ENCODE measurements at regions not wholly inside any gene's neighbourhood (a gene's known extent, or its start where the extent isn't known, plus 50 kb on each side); places are given as distances from the start of the nearest gene placed in this dataset.

GRCh38 chr7:436367-437128, 83.1 kb downstream of the PDGFA start:
- DNase-seq (ENCODE audit: low read depth in 4 of 4, low spot score in 3 of 4) = no peak

GRCh38 chr7:437329-438251, 82.1 kb downstream of the PDGFA start:
- DNase-seq (ENCODE audit: low read depth in 4 of 4, low spot score in 3 of 4) = no peak

- no peak for DNase-seq (ENCODE audit: low read depth in 4 of 4, low spot score in 3 of 4)
Observed at GRCh38 chr7:438361-438760, 81.3 kb downstream of the PDGFA start.

DNA sequence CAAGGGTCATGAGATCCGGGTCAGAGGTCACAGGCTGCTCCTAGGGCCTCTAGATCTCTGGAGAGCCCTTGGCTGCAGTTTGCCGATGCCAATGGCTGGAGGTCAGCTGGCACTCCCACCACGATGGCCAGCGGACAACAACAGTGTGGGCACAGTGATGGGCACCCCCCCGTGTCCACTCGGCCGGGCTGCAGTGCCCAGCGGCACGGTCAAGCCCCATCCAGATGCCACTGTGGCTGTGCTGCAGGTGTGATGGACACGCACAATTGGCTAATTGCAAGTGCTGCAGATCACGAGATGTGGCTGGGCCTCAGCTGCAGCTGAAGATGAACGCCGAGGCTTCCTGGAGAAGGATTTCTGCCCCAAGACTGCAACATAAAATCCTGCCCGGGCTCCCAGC, 80.7 kb downstream of the PDGFA start:
- DNase-seq (ENCODE audit: low read depth in 4 of 4, low spot score in 3 of 4) = no peak

DNA sequence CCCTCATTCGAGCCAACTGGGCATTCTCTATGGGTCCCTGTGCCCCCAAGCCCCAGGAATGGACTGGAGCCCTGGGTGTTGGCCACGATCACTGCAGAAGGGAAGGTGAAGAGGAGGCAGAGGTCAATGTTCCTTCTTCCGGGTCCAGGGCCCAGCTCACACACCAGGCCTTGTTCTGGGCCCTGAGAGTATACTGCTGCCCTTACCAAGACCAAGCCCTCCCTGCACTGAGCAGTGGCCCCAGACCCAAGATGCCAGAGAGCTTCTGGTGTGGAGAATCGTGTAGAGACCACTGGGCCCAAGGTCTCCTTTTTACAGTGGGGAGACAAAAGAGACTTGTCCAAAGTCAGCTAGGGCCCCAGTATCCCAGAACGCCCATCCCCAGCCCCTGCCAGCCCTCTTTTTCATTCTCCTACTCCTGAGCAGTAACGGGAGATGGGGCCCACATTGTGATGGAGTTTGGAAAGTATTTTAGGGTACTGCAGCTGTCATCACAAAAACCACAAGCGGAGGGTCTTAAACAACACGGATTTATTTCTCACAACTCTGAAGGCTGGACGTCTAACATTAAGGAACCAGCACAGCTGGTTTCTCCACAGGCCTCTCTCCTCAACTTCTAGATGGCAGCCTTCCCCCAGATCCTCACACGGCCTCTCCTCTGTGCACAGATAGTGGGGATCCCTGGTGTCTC, 79.4 kb downstream of the PDGFA start:
- DNase-seq (ENCODE audit: low read depth in 4 of 4, low spot score in 3 of 4) = no peak

DNA sequence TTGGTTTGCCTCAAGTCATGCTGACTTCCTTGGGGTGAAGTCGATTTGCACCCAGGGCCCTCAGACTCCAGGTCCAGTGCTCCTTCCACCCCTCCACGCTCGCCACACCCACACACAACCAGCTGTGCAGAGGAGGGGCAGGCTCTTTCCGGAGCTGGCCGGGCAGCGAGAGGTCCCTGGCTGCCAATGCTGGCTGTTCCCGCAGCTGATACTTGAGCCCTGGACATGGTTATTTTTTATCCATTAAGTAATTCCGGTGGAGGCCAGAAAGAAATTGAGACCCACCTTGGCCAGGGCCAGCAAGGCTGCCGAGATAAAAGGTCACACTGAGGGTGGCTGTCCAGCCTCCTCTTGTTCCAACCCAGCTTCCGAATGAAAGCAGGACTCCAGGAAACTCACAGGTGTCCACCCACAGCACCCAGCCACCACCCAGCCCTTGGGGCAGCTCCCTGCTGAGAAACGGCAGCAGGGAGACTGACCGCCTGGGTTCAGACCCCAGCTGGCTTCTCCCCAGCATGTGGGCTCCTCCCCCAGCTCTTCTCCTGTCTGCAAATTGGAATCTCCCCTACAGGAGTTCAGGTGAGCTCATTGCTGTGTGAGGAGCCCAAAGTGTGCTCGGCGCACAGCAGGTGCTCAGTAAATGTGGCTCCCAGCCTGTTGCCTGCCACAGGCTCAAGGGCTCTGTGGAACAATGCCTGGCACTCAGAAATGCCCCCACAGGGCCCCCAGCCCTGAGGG, 77.8 kb downstream of the PDGFA start:
- DNase-seq (ENCODE audit: low read depth in 4 of 4, low spot score in 3 of 4) = no peak

GRCh38 chr7:442457-442856, 77.2 kb downstream of the PDGFA start:
- DNase-seq (ENCODE audit: low read depth in 4 of 4, low spot score in 3 of 4) = no peak

- no peak for DNase-seq (ENCODE audit: low read depth in 4 of 4, low spot score in 3 of 4)
Observed at GRCh38 chr7:443279-443833, 76.3 kb downstream of the PDGFA start.

GRCh38 chr7:444606-445005, 75.0 kb downstream of the PDGFA start:
- no peak for DNase-seq (ENCODE audit: low read depth in 4 of 4, low spot score in 3 of 4)

DNA sequence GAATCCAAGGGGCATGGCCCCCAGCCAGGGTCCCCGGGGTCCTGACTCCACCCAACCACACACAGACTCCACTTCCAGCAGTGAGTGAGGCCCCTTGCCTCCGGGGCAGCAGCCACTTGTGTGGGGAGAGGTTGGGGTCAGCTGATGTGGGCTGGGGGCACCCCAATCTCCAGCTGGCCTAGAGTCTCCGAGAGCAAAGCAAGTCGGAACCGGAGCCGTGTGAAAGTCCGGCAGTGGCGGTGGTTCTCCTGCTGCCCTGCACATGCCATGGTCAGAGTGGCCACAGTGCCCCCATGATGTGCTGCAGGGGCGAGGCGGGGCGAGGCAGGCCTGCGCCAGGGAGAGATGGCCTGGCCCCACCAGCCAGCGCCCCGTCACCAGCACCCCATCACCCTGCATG, 74.6 kb downstream of the PDGFA start:
- DNase-seq (ENCODE audit: low read depth in 4 of 4, low spot score in 3 of 4) = no peak

GRCh38 chr7:445563-446288, 73.9 kb downstream of the PDGFA start:
- DNase-seq (ENCODE audit: low read depth in 4 of 4, low spot score in 3 of 4) = no peak

- no peak for DNase-seq (ENCODE audit: low read depth in 4 of 4, low spot score in 3 of 4)
Observed at GRCh38 chr7:446289-446935, 73.2 kb downstream of the PDGFA start.
